C4-2B (cell line): ENCODE measurements at regions not wholly inside any gene's neighbourhood (a gene's known extent, or its start where the extent isn't known, plus 50 kb on each side); places are given as distances from the start of the nearest gene placed in this dataset.

Experiments
- ZFX ChIP-seq: fragments of 450-650 bp; IDR thresholded peaks from 2 replicates; pipeline ENCODE4 v1.6.1; 2017
- TF ChIP-seq, protein P1 (sequence below): fragments of 450-650 bp; conservative IDR thresholded peaks from 2 replicates; pipeline ENCODE4 v1.5.1; 2017; ENCODE audit warnings: mild to moderate bottlenecking

GRCh38 chr12:98355322-98355721 is 160.1 kb upstream of the TMPO start:
- TF ChIP-seq, protein P1, sequence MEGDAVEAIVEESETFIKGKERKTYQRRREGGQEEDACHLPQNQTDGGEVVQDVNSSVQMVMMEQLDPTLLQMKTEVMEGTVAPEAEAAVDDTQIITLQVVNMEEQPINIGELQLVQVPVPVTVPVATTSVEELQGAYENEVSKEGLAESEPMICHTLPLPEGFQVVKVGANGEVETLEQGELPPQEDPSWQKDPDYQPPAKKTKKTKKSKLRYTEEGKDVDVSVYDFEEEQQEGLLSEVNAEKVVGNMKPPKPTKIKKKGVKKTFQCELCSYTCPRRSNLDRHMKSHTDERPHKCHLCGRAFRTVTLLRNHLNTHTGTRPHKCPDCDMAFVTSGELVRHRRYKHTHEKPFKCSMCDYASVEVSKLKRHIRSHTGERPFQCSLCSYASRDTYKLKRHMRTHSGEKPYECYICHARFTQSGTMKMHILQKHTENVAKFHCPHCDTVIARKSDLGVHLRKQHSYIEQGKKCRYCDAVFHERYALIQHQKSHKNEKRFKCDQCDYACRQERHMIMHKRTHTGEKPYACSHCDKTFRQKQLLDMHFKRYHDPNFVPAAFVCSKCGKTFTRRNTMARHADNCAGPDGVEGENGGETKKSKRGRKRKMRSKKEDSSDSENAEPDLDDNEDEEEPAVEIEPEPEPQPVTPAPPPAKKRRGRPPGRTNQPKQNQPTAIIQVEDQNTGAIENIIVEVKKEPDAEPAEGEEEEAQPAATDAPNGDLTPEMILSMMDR, result no peak
- TF ChIP-seq ZFX, result no peak
